H1 (cell line): ENCODE measurements at regions not wholly inside any gene's neighbourhood (a gene's known extent, or its start where the extent isn't known, plus 50 kb on each side); places are given as distances from the start of the nearest gene placed in this dataset.

Source experiments
- CTCF ChIA-PET: fragments of 300-600 bp; sonication (Branson Sonifier 250); formaldehyde crosslinking; loops from one replicate; lab custom pipeline; 2021; ENCODE audit not compliant: partially characterized antibody; lab: Charles Lee
- POLR2A ChIA-PET: fragments of 300-600 bp; sonication (Branson Sonifier 250); formaldehyde crosslinking; loops from one replicate; lab custom pipeline; 2021; ENCODE audit warnings: inconsistent platforms; ENCODE audit not compliant: partially characterized antibody; lab: Charles Lee
- DNase-seq, 2 experiments: peaks; one replicate each; pipeline versions ENCODE4 v3.0.0 to v3.0.0-alpha.2; 2010 to 2022; ENCODE audit warnings: low spot score in 2 of 2, low read depth in 1 of 2, mixed read lengths in 1 of 2
- FAIRE-seq: peaks from 2 replicates; lab custom pipeline; 2011; peaks lifted over from hg19 to GRCh38; lab: Jason Lieb, UNC
- H2AFZ ChIP-seq: 2 replicates; pipeline ENCODE4 v1.8.1; 2012; ENCODE audit warnings: low read length, inconsistent platforms
- H2AK5ac ChIP-seq: 2 replicates; pipeline ENCODE4 v1.6.1; 2013; ENCODE audit warnings: low read depth, low read length
- H2BK120ac ChIP-seq: replicated peaks from 2 replicates; pipeline ENCODE3; 2013; ENCODE audit warnings: low read depth, low read length, inconsistent platforms
- H2BK12ac ChIP-seq: 2 replicates; pipeline ENCODE4 v1.6.1; 2013; ENCODE audit warnings: low read depth, low read length
- H2BK15ac ChIP-seq: 2 replicates; pipeline ENCODE4 v1.6.1; 2013; ENCODE audit warnings: low read length
- H2BK20ac ChIP-seq: 2 replicates; pipeline ENCODE4 v1.6.1; 2013; ENCODE audit warnings: low read length
- H2BK5ac ChIP-seq: 2 replicates; pipeline ENCODE4 v1.6.1; 2013; ENCODE audit warnings: low read depth, low read length
- H3K14ac ChIP-seq: 2 replicates; pipeline ENCODE4 v1.6.1; 2013; ENCODE audit warnings: inconsistent platforms; ENCODE audit not compliant: insufficient read length
- H3K18ac ChIP-seq: 2 replicates; pipeline ENCODE4 v1.6.1; 2013; ENCODE audit warnings: low read length; ENCODE audit errors: extremely low read depth
- H3K23ac ChIP-seq: 2 replicates; pipeline ENCODE4 v1.6.1; 2013; ENCODE audit warnings: inconsistent platforms; ENCODE audit not compliant: insufficient read length
- H3K23me2 ChIP-seq: 2 replicates; pipeline ENCODE4 v1.6.1; 2013; ENCODE audit warnings: low read depth, low read length
- H3K27ac ChIP-seq: 2 replicates; pipeline ENCODE4 v1.6.1; 2011; ENCODE audit warnings: low read depth, low read length, inconsistent platforms
- H3K27me3 ChIP-seq, 4 experiments: replicated peaks in 1 of 4; 1 replicate in 1 of 4; 2 replicates in 3 of 4; pipeline versions ENCODE4 v1.6.1 to v1.8.1; 2011 to 2013; ENCODE audit warnings: low read length in 3 of 4, mild to moderate bottlenecking in 3 of 4, inconsistent platforms in 2 of 4, mixed read lengths in 2 of 4, moderate library complexity in 1 of 4; ENCODE audit not compliant: control insufficient read depth in 3 of 4, insufficient read depth in 3 of 4; ENCODE audit errors: extremely low read depth in 1 of 4
- H3K36me3 ChIP-seq, 4 experiments: 2 replicates each; pipeline versions ENCODE4 v1.6.1 to v1.8.1; 2011 to 2013; ENCODE audit warnings: mild to moderate bottlenecking in 4 of 4, low read length in 3 of 4, moderate library complexity in 2 of 4, control low read depth in 1 of 4, inconsistent platforms in 1 of 4; ENCODE audit not compliant: insufficient read depth in 4 of 4, control insufficient read depth in 2 of 4
- H3K4ac ChIP-seq: replicated peaks from 2 replicates; pipeline ENCODE3; 2013; ENCODE audit warnings: low read length, low read depth, mixed read lengths, inconsistent platforms; ENCODE audit not compliant: insufficient read length
- H3K4me1 ChIP-seq, 4 experiments: replicated peaks in 1 of 4; 1 replicate in 1 of 4; 2 replicates in 3 of 4; pipeline versions ENCODE4 v1.6.1 to v1.8.1; 2011 to 2013; ENCODE audit warnings: low read length in 3 of 4, inconsistent platforms in 2 of 4, mixed read lengths in 1 of 4; ENCODE audit not compliant: insufficient read depth in 4 of 4, control insufficient read depth in 3 of 4
- H3K4me2 ChIP-seq, 2 experiments: 2 replicates each; pipeline versions ENCODE4 v1.6.1 to v1.8.1; 2011 to 2013; ENCODE audit warnings: low read depth in 2 of 2, low read length in 2 of 2, control low read depth in 1 of 2, inconsistent platforms in 1 of 2, mild to moderate bottlenecking in 1 of 2; ENCODE audit not compliant: insufficient read depth in 1 of 2
- H3K4me3 ChIP-seq, 4 experiments: fragments of 200-600, 300-600 bp in 1 of 4; sonication (generic), shearing (Covaris generic), sonication (Bioruptor Twin) in 1 of 4; 2 replicates each; pipeline versions ENCODE4 v1.5.1 to v1.8.1; 2011 to 2016; ENCODE audit warnings: low read length in 4 of 4, low read depth in 3 of 4, control low read depth in 2 of 4, inconsistent platforms in 2 of 4, mild to moderate bottlenecking in 2 of 4, mixed read lengths in 1 of 4, moderate library complexity in 1 of 4; ENCODE audit not compliant: insufficient read depth in 2 of 4; ENCODE audit errors: extremely low read depth in 1 of 4
- H3K56ac ChIP-seq: replicated peaks from 2 replicates; pipeline ENCODE3; 2013; ENCODE audit warnings: low read depth, mild to moderate bottlenecking, mixed read lengths, low read length, inconsistent platforms; ENCODE audit not compliant: insufficient read length
- H3K79me1 ChIP-seq: 2 replicates; pipeline ENCODE4 v1.6.1; 2013; ENCODE audit warnings: low read depth, low read length, control low read depth
- H3K79me2 ChIP-seq, 2 experiments: 2 replicates each; pipeline versions ENCODE4 v1.6.1 to v1.8.1; 2012 to 2013; ENCODE audit warnings: low read length in 2 of 2, mild to moderate bottlenecking in 2 of 2, inconsistent platforms in 1 of 2; ENCODE audit not compliant: insufficient read depth in 2 of 2, control insufficient read depth in 1 of 2
- H3K9ac ChIP-seq, 4 experiments: replicated peaks in 1 of 4; 1 replicate in 1 of 4; 2 replicates in 3 of 4; pipeline versions ENCODE4 v1.6.1 to v1.8.1; 2011 to 2013; ENCODE audit warnings: low read depth in 3 of 4, low read length in 3 of 4, control low read depth in 2 of 4, mild to moderate bottlenecking in 2 of 4, moderate library complexity in 2 of 4, inconsistent platforms in 1 of 4; ENCODE audit errors: extremely low read depth in 1 of 4
- H3K9me3 ChIP-seq, 2 experiments: 2 replicates each; pipeline versions ENCODE4 v1.6.1 to v1.8.1; 2012 to 2013; ENCODE audit warnings: mild to moderate bottlenecking in 2 of 2, moderate library complexity in 2 of 2, control low read depth in 1 of 2, inconsistent platforms in 1 of 2, low read depth in 1 of 2, low read length in 1 of 2, mixed read lengths in 1 of 2; ENCODE audit not compliant: insufficient read depth in 2 of 2
- H4K20me1 ChIP-seq, 2 experiments: replicated peaks in 1 of 2; 2 replicates each; pipeline versions ENCODE3 to v1.8.1; 2011 to 2013; ENCODE audit warnings: inconsistent platforms in 2 of 2, low read length in 2 of 2, mild to moderate bottlenecking in 1 of 2; ENCODE audit not compliant: insufficient read depth in 2 of 2, control insufficient read depth in 1 of 2
- H4K5ac ChIP-seq: 2 replicates; pipeline ENCODE4 v1.6.1; 2013; ENCODE audit warnings: low read length, low read depth, mixed read lengths, inconsistent platforms; ENCODE audit not compliant: insufficient read length
- H4K8ac ChIP-seq: 2 replicates; pipeline ENCODE4 v1.8.0; 2013; ENCODE audit warnings: mild to moderate bottlenecking, moderate library complexity, low read length, inconsistent platforms; ENCODE audit not compliant: insufficient read depth; ENCODE audit errors: extremely low read depth
- H4K91ac ChIP-seq: replicated peaks from 2 replicates; pipeline ENCODE3; 2013; ENCODE audit warnings: low read length, mixed read lengths, inconsistent platforms; ENCODE audit not compliant: insufficient read length
- ASH2L ChIP-seq: fragments of 200-600, 300-600 bp; sonication (generic); IDR thresholded peaks from one replicate; pipeline ENCODE4 v1.7.1; 2017; ENCODE audit warnings: low read length
- CBX5 ChIP-seq: fragments of 300-800, 300-1000 bp; sonication (generic); IDR thresholded peaks from 2 replicates; pipeline ENCODE4 v1.7.1; 2016; ENCODE audit warnings: antibody characterized with exemption, low read length, low read depth
- CEBPB ChIP-seq: IDR thresholded peaks from 2 replicates; pipeline ENCODE4 v1.6.1; 2012; ENCODE audit warnings: low read depth, low read length
- E2F6 ChIP-seq: IDR thresholded peaks from 2 replicates; pipeline ENCODE4 v1.6.1; 2012; ENCODE audit warnings: inconsistent platforms
- GABPA ChIP-seq: IDR thresholded peaks from 2 replicates; pipeline ENCODE4 v1.6.1; 2011; ENCODE audit warnings: mild to moderate bottlenecking, low read length, moderate library complexity, borderline replicate concordance; ENCODE audit not compliant: insufficient read depth
- GTF2F1 ChIP-seq: IDR thresholded peaks from 2 replicates; pipeline ENCODE4 v1.6.1; 2012; ENCODE audit warnings: low read depth, low read length, improper control_type of control experiment, borderline replicate concordance
- MAFK ChIP-seq: IDR thresholded peaks from 2 replicates; pipeline ENCODE4 v1.6.1; 2012; ENCODE audit warnings: low read depth, mild to moderate bottlenecking, improper control_type of control experiment, low read length
- POU5F1 ChIP-seq: IDR thresholded peaks from 2 replicates; pipeline ENCODE4 v1.6.1; 2011; ENCODE audit warnings: low read depth, mild to moderate bottlenecking, low read length, moderate library complexity
- RXRA ChIP-seq: IDR thresholded peaks from 2 replicates; pipeline ENCODE4 v1.6.1; 2011; ENCODE audit warnings: low read depth, mild to moderate bottlenecking, low read length, moderate library complexity; ENCODE audit not compliant: insufficient read depth
- SIX5 ChIP-seq: IDR thresholded peaks from 2 replicates; pipeline ENCODE4 v1.6.1; 2011; ENCODE audit warnings: mild to moderate bottlenecking, low read depth, low read length
- SP4 ChIP-seq: IDR thresholded peaks from 2 replicates; pipeline ENCODE4 v1.6.1; 2012; ENCODE audit warnings: low read length, inconsistent platforms
- TAF7 ChIP-seq: optimal IDR thresholded peaks from 2 replicates; pipeline ENCODE3; 2011; ENCODE audit warnings: low read depth, mild to moderate bottlenecking, inconsistent platforms, low read length, moderate library complexity, borderline replicate concordance
- ZNF274 ChIP-seq: IDR thresholded peaks from 2 replicates; pipeline ENCODE4 v1.7.0; 2012; ENCODE audit warnings: low read length, borderline replicate concordance; ENCODE audit errors: extremely low read depth
- WGBS, 2 experiments: shearing (Covaris generic) in 1 of 2; methylation state at CpG; one replicate each; pipeline versions ENCODE4 v1.1.6 to v1.1.7; 2013 to 2015; ENCODE audit warnings: low lambda C conversion rate in 2 of 2, mixed read lengths in 2 of 2, inconsistent platforms in 1 of 2, low coverage in 1 of 2, missing lambda C conversion rate in 1 of 2; ENCODE audit not compliant: insufficient replicate concordance in 2 of 2, insufficient coverage in 1 of 2, insufficient read length in 1 of 2; ENCODE audit errors: extremely low coverage in 1 of 2, missing lambda C conversion rate in 1 of 2; 5-methylcytosine and 5-hydroxymethylcytosine counted together
- TF ChIP-seq, protein P1 (sequence below): IDR thresholded peaks from 2 replicates; pipeline ENCODE4 v1.6.1; 2012; ENCODE audit warnings: low read length, inconsistent platforms

GRCh38 chr3:154015307-154015706, 105.9 kb upstream of the ARHGEF26 start:
- ChIA-PET POLR2A (no interaction called here), CTCF (no interaction called here)
- no peak overlapping the region for H3K9ac ChIP-seq
- H3K27me3 ChIP-seq: no peaks in the 10 kb centered on the region
- H3K23me2 ChIP-seq: no peaks in the 10 kb centered on the region
- H3K23ac ChIP-seq: no peak overlapping the region
- peaks cover 0 to 3% (median 0%) of the 10 kb centered on the region in 4 experiments; a peak in 1 of 7 replicates for H3K4me1 ChIP-seq
- no peak overlapping the region for H2BK12ac ChIP-seq
- H2BK5ac ChIP-seq: no peak overlapping the region
- no peak overlapping the region for H2BK120ac ChIP-seq
- no peak for FAIRE-seq
- H3K79me2 ChIP-seq: no peaks in the 10 kb centered on the region
- no peak overlapping the region for H4K5ac ChIP-seq
- WGBS, 2 experiments: 86% methylated on average over 4 of the region's 4 CpGs; no CpG with 5 or more reads in 1 of the 2 experiments
- no peak overlapping the region for H4K8ac ChIP-seq
- no peak overlapping the region for H3K14ac ChIP-seq
- no peak overlapping the region for H2AFZ ChIP-seq
- H2AK5ac ChIP-seq: no peak overlapping the region
- no peaks in the 10 kb centered on the region for H4K20me1 ChIP-seq
- no peak overlapping the region for H3K56ac ChIP-seq
- H2BK15ac ChIP-seq: no peak overlapping the region
- H3K9me3 ChIP-seq: no peaks in the 10 kb centered on the region
- H4K91ac ChIP-seq: no peak overlapping the region
- no peaks in the 10 kb centered on the region for H3K36me3 ChIP-seq
- H3K27ac ChIP-seq: no peak overlapping the region
- no peak for DNase-seq
- H3K18ac ChIP-seq: no peak overlapping the region
- H2BK20ac ChIP-seq: no peak overlapping the region
- H3K79me1 ChIP-seq: no peaks in the 10 kb centered on the region
- no peak overlapping the region for H3K4ac ChIP-seq
- no peak overlapping the region for H3K4me2 ChIP-seq
- H3K4me3 ChIP-seq: no peak overlapping the region
- TF ChIP-seq GABPA: no peak
- no peak for TF ChIP-seq TAF7
- TF ChIP-seq CBX5: no peak
- TF ChIP-seq GTF2F1: no peak
- TF ChIP-seq POU5F1: no peak
- TF ChIP-seq CEBPB: no peak
- no peak for TF ChIP-seq RXRA
- TF ChIP-seq SP4: no peak
- TF ChIP-seq ZNF274: no peak
- TF ChIP-seq, protein P1, sequence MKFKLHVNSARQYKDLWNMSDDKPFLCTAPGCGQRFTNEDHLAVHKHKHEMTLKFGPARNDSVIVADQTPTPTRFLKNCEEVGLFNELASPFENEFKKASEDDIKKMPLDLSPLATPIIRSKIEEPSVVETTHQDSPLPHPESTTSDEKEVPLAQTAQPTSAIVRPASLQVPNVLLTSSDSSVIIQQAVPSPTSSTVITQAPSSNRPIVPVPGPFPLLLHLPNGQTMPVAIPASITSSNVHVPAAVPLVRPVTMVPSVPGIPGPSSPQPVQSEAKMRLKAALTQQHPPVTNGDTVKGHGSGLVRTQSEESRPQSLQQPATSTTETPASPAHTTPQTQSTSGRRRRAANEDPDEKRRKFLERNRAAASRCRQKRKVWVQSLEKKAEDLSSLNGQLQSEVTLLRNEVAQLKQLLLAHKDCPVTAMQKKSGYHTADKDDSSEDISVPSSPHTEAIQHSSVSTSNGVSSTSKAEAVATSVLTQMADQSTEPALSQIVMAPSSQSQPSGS: no peak
- no peak for TF ChIP-seq MAFK
- TF ChIP-seq E2F6: no peak
- TF ChIP-seq ASH2L: no peak
- no peak for TF ChIP-seq SIX5
